ENCODE measurements at regions not wholly inside any gene's neighbourhood (a gene's known extent, or its start where the extent isn't known, plus 50 kb on each side); places are given as distances from the start of the nearest gene placed in this dataset.

GRCh38 chr4:149161247-149161646, 654.4 kb downstream of the IQCM start:
- Mint-ChIP-seq H3K4me3 (peak overlapping the region; percentile 16; the same call in 1 of the 2 replicates), H3K9me3 (no peaks in the 10 kb centered on the region)
- DNase-seq, result peak; percentile 74

GRCh38 chr4:149160370-149160769, 655.3 kb downstream of the IQCM start:
- Mint-ChIP-seq H3K9me3 (no peaks in the 10 kb centered on the region; the same call in 1 of the 2 replicates), H3K36me3 (ENCODE audit: low read depth) (peaks cover 13% of the 10 kb centered on the region), H3K4me1 (ENCODE audit: low read depth) (peaks cover 71% of the 10 kb centered on the region), H3K4me3 (no peak overlapping the region), H3K27me3 (ENCODE audit: insufficient read depth) (no peaks in the 10 kb centered on the region), H3K27ac (no peak overlapping the region)
- no peak for DNase-seq
- TF ChIP-seq CTCF (IDR thresholded peaks at IDR 0.05), result no peak

More at GRCh38 chr4:149161247-149161646, 654.4 kb downstream of the IQCM start:
- Mint-ChIP-seq H3K36me3 (ENCODE audit: low read depth) (peaks cover 13% of the 10 kb centered on the region), H3K27ac (peak overlapping the region; percentile 4; the same call in 1 of the 2 replicates), H3K4me1 (ENCODE audit: low read depth) (peaks cover 79% of the 10 kb centered on the region), H3K27me3 (ENCODE audit: insufficient read depth) (no peaks in the 10 kb centered on the region)
- no peak for TF ChIP-seq CTCF (IDR thresholded peaks at IDR 0.05)

GRCh38 chr4:149158817-149159216, 656.8 kb downstream of the IQCM start:
- TF ChIP-seq CTCF (IDR thresholded peaks at IDR 0.05), result no peak
- Mint-ChIP-seq H3K4me1 (ENCODE audit: low read depth) (peaks cover 56% of the 10 kb centered on the region), H3K36me3 (ENCODE audit: low read depth) (peaks cover 13% of the 10 kb centered on the region), H3K4me3 (no peak overlapping the region), H3K9me3 (no peaks in the 10 kb centered on the region; the same call in 1 of the 2 replicates), H3K27ac (no peak overlapping the region), H3K27me3 (ENCODE audit: insufficient read depth) (no peaks in the 10 kb centered on the region)
- DNase-seq, result no peak

- no peak for TF ChIP-seq CTCF (IDR thresholded peaks at IDR 0.05)
- Mint-ChIP-seq H3K27ac (peak overlapping the region; percentile 58), H3K4me3 (peak overlapping the region; percentile 49), H3K36me3 (ENCODE audit: low read depth) (peaks cover 10% of the 10 kb centered on the region), H3K9me3 (peaks cover 4% of the 10 kb centered on the region; the same call in 1 of the 2 replicates), H3K27me3 (ENCODE audit: insufficient read depth) (no peaks in the 10 kb centered on the region), H3K4me1 (ENCODE audit: low read depth) (peaks cover 48% of the 10 kb centered on the region)
- DNase-seq, result peak; percentile 55
These were observed 669.8 kb downstream of the IQCM start for GRCh38 chr4:149145803-149146202.

- Mint-ChIP-seq H3K4me1 (ENCODE audit: low read depth) (peaks cover 52% of the 10 kb centered on the region), H3K9me3 (peaks cover 4% of the 10 kb centered on the region; the same call in 1 of the 2 replicates), H3K4me3 (no peak overlapping the region), H3K27me3 (ENCODE audit: insufficient read depth) (no peaks in the 10 kb centered on the region), H3K36me3 (ENCODE audit: low read depth) (peaks cover 10% of the 10 kb centered on the region), H3K27ac (no peak overlapping the region)
- no peak for DNase-seq
- TF ChIP-seq CTCF (IDR thresholded peaks at IDR 0.05), result no peak
These were observed 671.6 kb downstream of the IQCM start for GRCh38 chr4:149144060-149144459.

- Mint-ChIP-seq H3K36me3 (ENCODE audit: low read depth) (peaks cover 10% of the 10 kb centered on the region), H3K4me1 (ENCODE audit: low read depth) (peaks cover 40% of the 10 kb centered on the region), H3K27me3 (ENCODE audit: insufficient read depth) (no peaks in the 10 kb centered on the region), H3K27ac (no peak overlapping the region), H3K4me3 (no peak overlapping the region), H3K9me3 (peaks cover 4% of the 10 kb centered on the region; the same call in 1 of the 2 replicates)
- no peak for DNase-seq
- no peak for TF ChIP-seq CTCF (IDR thresholded peaks at IDR 0.05)
These were observed 674.3 kb downstream of the IQCM start for GRCh38 chr4:149141391-149141790.
